Endodermal cell (in vitro differentiated cells): ENCODE measurements at regions not wholly inside any gene's neighbourhood (a gene's known extent, or its start where the extent isn't known, plus 50 kb on each side); places are given as distances from the start of the nearest gene placed in this dataset.

Source experiments
- DNase-seq: peaks from one replicate; pipeline ENCODE4 v3.0.0-alpha.2; 2017
- H3K27ac ChIP-seq: 2 replicates; pipeline ENCODE4 v1.5.1; 2013; ENCODE audit warnings: mild to moderate bottlenecking, low read depth, low read length, moderate library complexity
- H3K27me3 ChIP-seq: 2 replicates; pipeline ENCODE4 v1.6.1; 2013; ENCODE audit warnings: mild to moderate bottlenecking, low read length, moderate library complexity; ENCODE audit not compliant: insufficient read depth, control insufficient read depth, poor library complexity, severe bottlenecking
- H3K36me3 ChIP-seq: 2 replicates; pipeline ENCODE4 v1.7.0; 2013; ENCODE audit warnings: mild to moderate bottlenecking, low read length, moderate library complexity; ENCODE audit not compliant: control insufficient read depth, insufficient read depth
- H3K4me1 ChIP-seq: one replicate; pipeline ENCODE4 v1.7.0; 2013; ENCODE audit warnings: low read length; ENCODE audit not compliant: control insufficient read depth, insufficient read depth
- H3K4me3 ChIP-seq: 2 replicates; pipeline ENCODE4 v1.5.1; 2013; ENCODE audit warnings: mild to moderate bottlenecking, low read length, moderate library complexity
- H3K9ac ChIP-seq: 2 replicates; pipeline ENCODE4 v1.6.1; 2013; ENCODE audit warnings: mild to moderate bottlenecking, low read length, moderate library complexity; ENCODE audit not compliant: poor library complexity, severe bottlenecking; ENCODE audit errors: extremely low read depth
- H3K9me3 ChIP-seq: 2 replicates; pipeline ENCODE4 v1.6.1; 2013; ENCODE audit warnings: mild to moderate bottlenecking, low read length, moderate library complexity; ENCODE audit not compliant: control insufficient read depth
- H3K27ac Mint-ChIP-seq: 2 replicates; pipeline ENCODE4 v1.8.0; 2020; ENCODE audit warnings: mixed read lengths
- H3K27me3 Mint-ChIP-seq: 2 replicates; pipeline ENCODE4 v1.8.0; 2021; ENCODE audit warnings: mild to moderate bottlenecking, mixed read lengths; ENCODE audit not compliant: insufficient read depth
- H3K36me3 Mint-ChIP-seq: 2 replicates; pipeline ENCODE4 v1.8.0; 2020; ENCODE audit warnings: low read depth, mixed read lengths
- H3K4me1 Mint-ChIP-seq: 2 replicates; pipeline ENCODE4 v1.8.0; 2020; ENCODE audit warnings: mixed read lengths
- H3K4me3 Mint-ChIP-seq: 2 replicates; pipeline ENCODE4 v1.8.0; 2020; ENCODE audit warnings: mild to moderate bottlenecking, moderate library complexity, mixed read lengths
- H3K9me3 Mint-ChIP-seq: 2 replicates; pipeline ENCODE4 v1.8.0; 2020; ENCODE audit warnings: mild to moderate bottlenecking, mixed read lengths
- CTCF ChIP-seq: fragments of 200-600 bp; sonication (generic); conservative IDR thresholded peaks from 2 replicates; pipeline ENCODE4 v1.5.0; 2021; ENCODE audit warnings: antibody characterized with exemption, mild to moderate bottlenecking
- WGBS, 2 experiments: methylation state at CpG; one replicate each; pipeline versions ENCODE4 v1.1.5 to v1.1.7; 2013; ENCODE audit warnings: missing lambda C conversion rate in 2 of 2, mixed read lengths in 1 of 2; ENCODE audit not compliant: insufficient coverage in 1 of 2, insufficient read length in 1 of 2; 5-methylcytosine and 5-hydroxymethylcytosine counted together

- H3K27ac ChIP-seq, result no peak overlapping the region
- TF ChIP-seq CTCF, result no peak
- peaks cover 8% of the 10 kb centered on the region for H3K9me3 ChIP-seq
- H3K9ac ChIP-seq, result no peak overlapping the region
- H3K9me3 Mint-ChIP-seq, result peaks cover 27% of the 10 kb centered on the region
- H3K36me3 Mint-ChIP-seq, result peaks cover 14% of the 10 kb centered on the region
- no peak overlapping the region for H3K4me3 Mint-ChIP-seq
- no peak overlapping the region for H3K27ac Mint-ChIP-seq
- H3K4me3 ChIP-seq, result no peak overlapping the region
- no peak for DNase-seq
- no peaks in the 10 kb centered on the region for H3K27me3 ChIP-seq
- no peaks in the 10 kb centered on the region for H3K4me1 ChIP-seq
- 83% methylated on average over 1 of the region's 1 CpG; no CpG with 5 or more reads in 1 of the 2 experiments for WGBS, 2 experiments
- H3K27me3 Mint-ChIP-seq, result no peaks in the 10 kb centered on the region
- H3K36me3 ChIP-seq, result no peaks in the 10 kb centered on the region
- H3K4me1 Mint-ChIP-seq, result no peaks in the 10 kb centered on the region
Measured at GRCh38 chr7:126119981-126120380, 1132.8 kb downstream of the GRM8 start.

- Mint-ChIP-seq H3K36me3 (peaks cover 4% of the 10 kb centered on the region), H3K9me3 (peaks cover 8% of the 10 kb centered on the region), H3K4me3 (no peak overlapping the region), H3K4me1 (peaks cover 4% of the 10 kb centered on the region), H3K27ac (no peak overlapping the region), H3K27me3 (no peaks in the 10 kb centered on the region)
- H3K9ac ChIP-seq, result no peak overlapping the region
- H3K27ac ChIP-seq, result no peak overlapping the region
- WGBS, 2 experiments, result 78 to 80% methylated on average over 1 of the region's 1 CpG
- TF ChIP-seq CTCF, result no peak
- DNase-seq, result no peak
- no peaks in the 10 kb centered on the region for H3K4me1 ChIP-seq
- no peak overlapping the region for H3K4me3 ChIP-seq
- no peaks in the 10 kb centered on the region for H3K27me3 ChIP-seq
- H3K9me3 ChIP-seq, result no peaks in the 10 kb centered on the region
- no peaks in the 10 kb centered on the region for H3K36me3 ChIP-seq
Measured at GRCh38 chr7:126103582-126103981, 1149.2 kb downstream of the GRM8 start.

GRCh38 chr7:126083014-126083413 is 1153.4 kb upstream of the POT1 start:
- no peak overlapping the region for H3K4me3 Mint-ChIP-seq
- no peaks in the 10 kb centered on the region for H3K27me3 Mint-ChIP-seq
- H3K9me3 Mint-ChIP-seq, result peaks cover 31% of the 10 kb centered on the region
- H3K4me1 Mint-ChIP-seq, result peaks cover 4% of the 10 kb centered on the region
- Histone ChIP-seq H3K27ac (no peak overlapping the region), H3K9me3 (peaks cover 35% of the 10 kb centered on the region), H3K9ac (no peak overlapping the region), H3K27me3 (no peaks in the 10 kb centered on the region), H3K4me3 (no peak overlapping the region), H3K4me1 (no peaks in the 10 kb centered on the region), H3K36me3 (no peaks in the 10 kb centered on the region)
- H3K27ac Mint-ChIP-seq, result no peak overlapping the region
- peaks cover 17% of the 10 kb centered on the region for H3K36me3 Mint-ChIP-seq
- TF ChIP-seq CTCF, result no peak
- no peak for DNase-seq
